BE2C (cell line): ENCODE measurements at regions not wholly inside any gene's neighbourhood (a gene's known extent, or its start where the extent isn't known, plus 50 kb on each side); places are given as distances from the start of the nearest gene placed in this dataset.
"Not testable (repeated sequence)": the region's sequence is repeated elsewhere in the genome, so short reads cannot be mapped to it uniquely, and the experiment has no call there.

Source experiments
- DNase-seq: peaks from one replicate; pipeline ENCODE4 v3.0.0-alpha.2; 2020
- H3K27me3 ChIP-seq: fragments of 250-450 bp; sonication (Bioruptor Pico); 2 replicates; pipeline ENCODE4 v1.5.1; 2020; ENCODE audit warnings: mild to moderate bottlenecking
- H3K36me3 ChIP-seq: fragments of 250-450 bp; sonication (Bioruptor Pico); 2 replicates; pipeline ENCODE4 v1.5.1; 2020; ENCODE audit warnings: mild to moderate bottlenecking
- H3K4me1 ChIP-seq: fragments of 250-450 bp; sonication (Bioruptor Pico); 2 replicates; pipeline ENCODE4 v1.5.1; 2020
- H3K4me3 ChIP-seq: 2 replicates; pipeline ENCODE4 v1.5.1; 2011; ENCODE audit warnings: low read depth, low read length
- H3K9me3 ChIP-seq: fragments of 250-450 bp; sonication (Bioruptor Pico); 2 replicates; pipeline ENCODE4 v1.5.1; 2020
- TF ChIP-seq, protein P1 (sequence below): IDR thresholded peaks from 2 replicates; pipeline ENCODE4 v1.5.1; 2012; ENCODE audit warnings: mild to moderate bottlenecking, low read depth, low read length

DNA sequence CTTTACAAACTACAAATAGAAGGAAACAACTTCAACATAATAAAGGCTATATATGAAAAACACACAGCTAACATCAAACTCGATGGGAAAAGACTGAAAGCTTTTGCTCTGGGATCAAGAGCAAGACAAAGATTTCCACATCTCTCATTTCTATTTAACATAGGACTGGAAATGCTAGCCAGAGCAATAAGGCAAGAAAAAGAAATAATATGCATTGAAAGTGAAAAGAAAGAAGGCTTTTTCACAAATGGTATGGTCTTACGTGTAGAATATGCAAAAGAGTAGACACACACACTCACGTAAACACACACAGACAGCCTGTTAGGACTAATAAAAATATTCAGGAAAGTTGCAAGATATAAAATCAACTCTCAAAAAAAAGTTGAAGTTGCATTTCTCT lies 660.5 kb upstream of the PCDH10 start:
- H3K4me1 ChIP-seq: peaks cover 2% of the 10 kb centered on the region; the same call in 1 of the 2 replicates
- H3K36me3 ChIP-seq: no peaks in the 10 kb centered on the region
- H3K4me3 ChIP-seq: no peak overlapping the region
- no peak for DNase-seq
- H3K9me3 ChIP-seq: no peaks in the 10 kb centered on the region
- no peaks in the 10 kb centered on the region for H3K27me3 ChIP-seq
- TF ChIP-seq, protein P1, sequence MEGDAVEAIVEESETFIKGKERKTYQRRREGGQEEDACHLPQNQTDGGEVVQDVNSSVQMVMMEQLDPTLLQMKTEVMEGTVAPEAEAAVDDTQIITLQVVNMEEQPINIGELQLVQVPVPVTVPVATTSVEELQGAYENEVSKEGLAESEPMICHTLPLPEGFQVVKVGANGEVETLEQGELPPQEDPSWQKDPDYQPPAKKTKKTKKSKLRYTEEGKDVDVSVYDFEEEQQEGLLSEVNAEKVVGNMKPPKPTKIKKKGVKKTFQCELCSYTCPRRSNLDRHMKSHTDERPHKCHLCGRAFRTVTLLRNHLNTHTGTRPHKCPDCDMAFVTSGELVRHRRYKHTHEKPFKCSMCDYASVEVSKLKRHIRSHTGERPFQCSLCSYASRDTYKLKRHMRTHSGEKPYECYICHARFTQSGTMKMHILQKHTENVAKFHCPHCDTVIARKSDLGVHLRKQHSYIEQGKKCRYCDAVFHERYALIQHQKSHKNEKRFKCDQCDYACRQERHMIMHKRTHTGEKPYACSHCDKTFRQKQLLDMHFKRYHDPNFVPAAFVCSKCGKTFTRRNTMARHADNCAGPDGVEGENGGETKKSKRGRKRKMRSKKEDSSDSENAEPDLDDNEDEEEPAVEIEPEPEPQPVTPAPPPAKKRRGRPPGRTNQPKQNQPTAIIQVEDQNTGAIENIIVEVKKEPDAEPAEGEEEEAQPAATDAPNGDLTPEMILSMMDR: no peak

DNA sequence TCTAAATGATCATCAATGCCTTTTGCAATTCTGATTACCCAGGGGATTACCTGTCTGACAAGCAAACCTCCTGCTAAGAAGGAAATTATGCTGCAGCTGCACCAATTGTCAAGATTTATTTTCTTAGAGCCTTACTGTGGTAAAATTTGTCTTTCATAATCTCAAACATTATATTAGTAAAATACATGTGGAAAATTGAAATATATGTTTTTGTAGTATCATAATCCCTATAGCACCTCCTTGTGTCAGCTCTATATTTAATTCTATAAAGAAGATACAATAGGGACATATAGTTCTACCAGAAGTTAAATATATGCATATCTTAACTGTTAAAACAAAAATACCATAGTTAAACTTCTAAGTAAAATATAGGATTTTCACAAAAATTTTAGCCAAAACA lies 655.6 kb upstream of the PCDH10 start:
- peaks cover 2% of the 10 kb centered on the region; the same call in 1 of the 2 replicates for H3K4me1 ChIP-seq
- no peaks in the 10 kb centered on the region for H3K27me3 ChIP-seq
- H3K9me3 ChIP-seq: no peaks in the 10 kb centered on the region
- H3K36me3 ChIP-seq: no peaks in the 10 kb centered on the region
- DNase-seq: no peak
- TF ChIP-seq, protein P1: peak; percentile 7; the same call in 1 of the 2 replicates
- H3K4me3 ChIP-seq: no peak overlapping the region

DNA sequence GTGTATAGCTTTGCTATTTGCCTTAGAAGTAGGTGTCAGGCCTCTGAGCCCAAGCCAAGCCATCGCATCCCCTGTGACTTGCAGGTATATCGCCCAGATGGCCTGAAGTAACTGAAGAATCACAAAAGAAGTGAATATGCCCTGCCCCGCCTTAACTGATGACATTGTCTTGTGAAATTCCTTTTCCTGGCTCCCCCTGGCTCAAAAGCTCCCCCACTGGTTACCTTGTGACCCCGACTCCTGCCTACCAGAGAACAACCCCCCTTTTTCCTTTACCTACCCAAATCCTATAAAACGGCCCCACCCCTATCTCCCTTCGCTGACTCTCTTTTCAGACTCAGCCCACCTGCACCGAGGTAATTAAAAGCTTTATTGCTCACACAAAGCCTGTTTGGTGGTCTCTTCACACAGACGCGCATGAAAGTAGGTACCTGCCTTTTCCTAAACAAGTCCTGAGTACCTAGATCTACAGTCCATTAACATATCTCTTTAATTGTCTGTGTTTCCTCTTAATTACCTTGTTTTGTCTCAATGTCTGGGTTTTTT lies 653.8 kb upstream of the PCDH10 start:
- H3K4me1 ChIP-seq, H3K36me3 ChIP-seq, H3K9me3 ChIP-seq, H3K27me3 ChIP-seq, H3K4me3 ChIP-seq, DNase-seq: not testable (repeated sequence)

DNA sequence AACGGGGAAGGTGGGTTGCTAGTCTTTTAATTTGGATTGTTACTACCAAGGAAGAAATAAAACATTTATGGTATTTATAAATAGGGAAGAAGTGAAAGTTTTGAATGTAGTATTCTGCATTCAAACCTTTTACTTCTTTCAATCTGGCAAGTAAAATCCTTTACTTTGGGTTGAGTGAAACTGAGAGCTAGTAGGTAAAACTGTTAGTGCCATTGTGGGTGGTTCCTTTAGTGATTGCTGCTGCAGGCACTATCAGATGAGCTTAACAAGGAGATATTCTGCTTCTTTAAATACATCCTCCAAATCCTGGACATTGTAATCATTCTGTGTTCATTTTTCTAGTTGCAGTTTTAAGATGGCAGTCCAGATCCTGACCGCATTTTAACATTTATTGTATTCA lies 650.9 kb upstream of the PCDH10 start:
- H3K9me3 ChIP-seq: no peaks in the 10 kb centered on the region
- H3K4me1 ChIP-seq: no peaks in the 10 kb centered on the region
- TF ChIP-seq, protein P1: no peak
- no peak overlapping the region for H3K4me3 ChIP-seq
- no peaks in the 10 kb centered on the region for H3K36me3 ChIP-seq
- H3K27me3 ChIP-seq: no peaks in the 10 kb centered on the region
- DNase-seq: no peak

DNA sequence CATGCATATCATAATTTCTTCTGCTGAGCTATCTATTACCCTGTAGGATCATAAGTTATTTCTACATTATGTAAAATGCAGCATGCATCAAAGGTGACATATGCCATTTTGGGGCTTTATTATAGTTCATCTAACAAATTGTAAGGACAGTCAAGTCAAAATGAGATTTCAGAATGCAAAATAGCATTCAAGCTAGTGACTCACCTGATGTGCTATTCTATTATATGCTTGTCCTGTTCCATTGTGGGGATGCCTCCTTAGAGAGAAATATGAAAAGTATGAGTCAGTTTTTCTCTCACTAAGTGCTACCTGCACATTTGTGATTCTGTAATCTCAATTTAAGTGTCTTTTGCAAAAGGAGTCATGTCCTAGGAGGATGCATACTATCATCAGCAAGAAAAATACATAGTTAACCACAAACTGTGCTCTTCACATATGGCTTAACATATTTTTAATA lies 647.0 kb upstream of the PCDH10 start:
- TF ChIP-seq, protein P1: no peak
- H3K4me1 ChIP-seq: no peaks in the 10 kb centered on the region
- no peaks in the 10 kb centered on the region for H3K9me3 ChIP-seq
- H3K27me3 ChIP-seq: no peaks in the 10 kb centered on the region
- no peak overlapping the region for H3K4me3 ChIP-seq
- H3K36me3 ChIP-seq: no peaks in the 10 kb centered on the region
- no peak for DNase-seq

DNA sequence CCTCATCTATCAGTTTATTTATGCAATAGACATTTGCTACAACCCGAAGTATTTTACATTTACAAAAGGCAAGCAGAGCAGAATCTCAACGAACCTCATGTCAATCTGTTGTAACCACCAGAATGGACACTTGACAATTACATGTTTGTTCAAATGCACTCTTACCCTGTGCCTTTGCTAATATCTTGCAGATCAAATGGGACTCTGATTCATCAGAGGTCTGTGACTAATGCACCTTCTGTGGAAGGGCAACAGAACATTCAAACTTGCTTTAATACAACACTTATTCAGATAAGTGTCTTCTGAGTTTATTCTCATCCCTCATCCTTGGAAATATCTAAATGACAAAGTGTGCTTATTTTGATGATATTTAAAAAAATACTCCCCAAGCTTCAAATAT lies 644.7 kb upstream of the PCDH10 start:
- TF ChIP-seq, protein P1: no peak
- Histone ChIP-seq H3K4me3 (no peak overlapping the region), H3K4me1 (no peaks in the 10 kb centered on the region), H3K9me3 (no peaks in the 10 kb centered on the region), H3K36me3 (no peaks in the 10 kb centered on the region), H3K27me3 (no peaks in the 10 kb centered on the region)
- no peak for DNase-seq

DNA sequence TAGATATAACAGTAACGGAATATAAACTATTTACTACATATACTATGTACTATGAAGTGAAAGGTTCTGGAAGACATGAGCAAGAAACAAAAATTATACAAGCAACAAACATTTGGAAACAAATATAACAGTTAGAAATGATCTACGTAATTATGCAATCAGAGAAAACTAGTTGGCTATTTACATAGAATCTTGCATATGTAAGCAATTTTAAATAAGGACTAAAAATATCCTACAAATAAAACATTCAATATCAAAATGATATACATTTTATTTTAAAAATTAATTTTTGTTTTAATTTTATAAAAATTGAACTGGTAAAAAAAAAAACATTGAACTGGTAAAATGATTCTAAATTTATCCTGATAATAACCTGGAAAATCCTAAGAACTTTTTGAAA lies 642.5 kb upstream of the PCDH10 start:
- Histone ChIP-seq H3K4me3 (no peak overlapping the region), H3K27me3 (no peaks in the 10 kb centered on the region), H3K9me3 (no peaks in the 10 kb centered on the region), H3K4me1 (no peaks in the 10 kb centered on the region), H3K36me3 (no peaks in the 10 kb centered on the region)
- TF ChIP-seq, protein P1: no peak
- no peak for DNase-seq
